ENCODE measurements at regions not wholly inside any gene's neighbourhood (a gene's known extent, or its start where the extent isn't known, plus 50 kb on each side); places are given as distances from the start of the nearest gene placed in this dataset.
A peak's percentile ranks its signal among the peaks of the same experiment; 100 is the strongest.
"Not testable (repeated sequence)": the region's sequence is repeated elsewhere in the genome, so short reads cannot be mapped to it uniquely, and the experiment has no call there.

DNA sequence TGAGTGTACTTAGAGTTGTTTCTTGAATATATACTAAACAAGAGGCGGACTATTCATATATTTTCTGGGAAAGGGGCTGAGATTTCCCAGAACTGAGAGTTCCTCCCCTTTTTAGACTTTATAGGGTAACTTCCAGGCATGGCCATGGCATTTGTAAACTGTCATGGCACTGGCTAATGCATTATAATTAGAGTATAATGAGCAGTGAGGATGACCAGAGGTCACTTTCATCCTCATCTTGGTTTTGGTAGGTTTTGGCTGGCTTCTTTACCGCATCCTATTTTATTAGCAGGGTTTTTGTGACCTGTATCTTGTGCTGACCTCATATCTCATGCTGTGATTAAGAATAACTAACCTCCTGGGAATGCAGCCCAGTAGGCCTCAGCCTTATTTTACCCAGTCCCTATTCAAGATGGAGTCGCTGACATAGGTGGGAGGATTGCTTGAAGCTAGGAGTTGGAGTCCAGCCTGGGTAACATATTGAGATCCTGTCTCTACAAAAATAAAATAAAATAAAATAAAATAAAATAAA is 91.4 kb downstream of the MOBP start:
- no peak for DNase-seq

DNA sequence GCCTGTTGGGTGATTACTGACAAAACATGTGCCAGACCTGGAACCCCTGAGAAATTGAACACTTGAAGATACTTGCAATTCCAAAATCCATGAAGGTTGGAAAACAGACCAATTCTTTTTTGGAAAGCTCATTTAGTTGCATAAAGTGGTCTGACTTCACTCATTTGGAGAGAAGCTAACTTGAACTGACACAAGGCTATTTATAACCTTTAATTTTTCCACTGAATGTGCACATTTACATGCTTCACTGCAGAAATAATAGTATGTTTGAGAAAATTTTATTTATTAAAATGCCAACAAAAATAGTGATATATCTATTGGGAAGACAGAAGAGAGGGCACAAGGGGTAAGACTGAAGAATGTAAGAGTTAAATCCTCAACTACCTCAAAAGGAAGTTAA is 92.1 kb downstream of the MOBP start:
- DNase-seq, result no peak

DNA sequence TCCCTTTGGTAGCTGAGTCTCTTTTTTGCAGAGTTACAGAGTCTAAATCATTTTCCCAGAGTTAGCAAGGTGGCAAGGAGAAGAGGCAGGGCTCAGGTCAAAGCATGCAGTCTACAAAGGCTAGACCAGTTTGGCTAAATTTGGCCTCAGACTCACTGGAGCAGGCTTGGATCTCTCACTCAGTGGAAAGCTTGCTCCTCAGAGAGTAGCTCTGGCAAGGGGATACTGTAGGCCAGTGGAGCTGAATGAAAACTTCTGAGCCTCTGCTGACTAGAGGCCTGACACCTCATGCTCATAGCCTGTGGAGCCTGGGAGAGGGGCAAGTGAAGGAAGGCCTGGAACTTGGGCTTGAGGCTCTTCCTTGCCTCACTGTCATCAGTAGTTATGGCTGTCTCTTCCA is 101.0 kb downstream of the MOBP start:
- no peak for DNase-seq

DNA sequence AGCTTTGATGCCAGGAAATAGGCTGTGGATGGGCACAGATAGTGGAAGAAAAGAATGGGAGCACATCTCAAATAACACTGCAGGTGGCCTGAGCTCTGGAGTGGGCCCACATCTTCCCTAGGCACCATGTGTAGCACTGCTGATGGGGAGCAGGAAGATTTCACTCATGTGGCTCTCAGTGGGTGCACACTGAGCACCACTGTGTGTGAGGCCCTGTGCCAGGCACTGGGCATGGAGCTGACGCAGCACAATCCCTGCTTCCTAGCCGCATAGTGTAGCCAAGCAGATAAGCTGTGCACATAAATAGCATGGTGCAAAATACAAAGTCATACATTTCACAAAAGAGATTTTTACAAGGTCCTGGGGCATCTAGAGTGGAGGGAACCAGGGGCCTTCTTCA is 101.6 kb downstream of the MOBP start:
- no peak for DNase-seq

DNA sequence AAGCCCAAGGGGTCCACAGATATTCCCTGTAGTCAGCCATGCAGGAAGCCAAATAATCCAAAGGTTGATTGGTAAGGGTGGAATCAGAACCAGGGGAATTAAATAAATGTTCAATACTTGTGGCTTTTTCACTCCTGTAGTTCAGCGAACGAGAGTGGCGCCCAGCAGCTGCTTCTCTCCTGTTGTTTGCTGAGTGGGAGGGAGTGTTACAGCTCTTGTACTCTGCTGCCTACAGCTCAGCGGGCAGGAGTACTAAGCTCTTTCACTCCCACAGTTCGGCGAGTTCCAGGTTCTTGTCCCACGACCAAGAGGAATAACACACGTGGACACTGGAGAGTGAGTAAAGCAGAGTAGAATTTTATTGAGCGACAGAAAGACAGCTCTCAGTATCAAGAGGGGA is 105.9 kb downstream of the MOBP start:
- no peak for DNase-seq

DNA sequence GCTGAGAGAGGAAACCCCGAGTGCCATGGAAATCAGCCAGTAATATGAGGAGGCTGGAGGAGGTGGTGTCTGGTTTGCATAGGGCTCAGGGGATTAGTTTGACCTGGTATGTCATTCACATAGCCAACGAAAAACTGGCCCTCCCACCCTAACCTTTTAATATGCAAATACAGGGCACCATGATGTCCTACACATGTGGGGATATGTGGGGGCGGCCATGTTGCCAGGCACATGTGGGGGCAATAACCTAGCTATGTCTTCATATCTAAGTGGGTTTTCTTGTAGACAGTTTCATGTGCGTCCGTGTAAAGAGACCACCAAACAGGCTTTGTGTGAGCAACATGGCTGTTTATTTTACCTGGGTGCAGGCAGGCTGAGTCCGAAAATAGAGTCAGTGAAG is 110.1 kb downstream of the MOBP start:
- no peak for DNase-seq

DNA sequence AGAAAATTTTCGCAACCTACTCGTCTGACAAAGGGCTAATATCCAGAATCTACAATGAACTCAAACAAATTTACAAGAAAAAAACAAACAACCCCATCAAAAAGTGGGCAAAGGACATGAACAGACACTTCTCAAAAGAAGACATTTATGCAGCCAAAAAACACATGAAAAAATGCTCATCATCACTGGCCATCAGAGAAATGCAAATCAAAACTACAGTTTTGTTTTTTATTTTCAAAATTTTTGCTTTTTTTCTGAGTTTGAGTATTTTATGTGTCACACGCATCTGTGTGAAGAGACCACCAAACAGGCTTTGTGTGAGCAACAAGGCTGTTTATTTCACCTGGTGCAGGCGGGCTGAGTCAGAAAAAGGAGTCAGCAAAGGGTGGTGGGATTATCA is 118.7 kb downstream of the MOBP start:
- not testable (repeated sequence) for DNase-seq

DNA sequence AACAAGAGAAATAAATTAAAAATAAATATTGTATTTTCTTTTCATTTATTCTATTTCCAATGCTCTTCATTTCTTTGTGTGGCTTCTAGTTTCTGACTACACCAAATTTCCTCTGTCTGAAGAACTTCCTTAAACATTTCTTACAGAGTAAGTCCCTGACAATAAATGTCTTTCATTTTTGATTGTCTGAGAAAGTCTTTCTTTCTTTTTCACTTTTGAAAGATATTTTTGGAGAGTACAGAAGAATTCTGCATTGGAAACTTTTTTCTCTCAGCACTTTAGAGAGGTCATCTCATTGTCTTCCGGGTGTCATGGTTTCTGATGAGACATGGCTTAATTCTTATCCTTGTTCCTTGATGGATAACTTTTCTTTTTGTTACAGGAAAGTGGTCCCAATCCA is 119.6 kb downstream of the MOBP start:
- no peak for DNase-seq

DNA sequence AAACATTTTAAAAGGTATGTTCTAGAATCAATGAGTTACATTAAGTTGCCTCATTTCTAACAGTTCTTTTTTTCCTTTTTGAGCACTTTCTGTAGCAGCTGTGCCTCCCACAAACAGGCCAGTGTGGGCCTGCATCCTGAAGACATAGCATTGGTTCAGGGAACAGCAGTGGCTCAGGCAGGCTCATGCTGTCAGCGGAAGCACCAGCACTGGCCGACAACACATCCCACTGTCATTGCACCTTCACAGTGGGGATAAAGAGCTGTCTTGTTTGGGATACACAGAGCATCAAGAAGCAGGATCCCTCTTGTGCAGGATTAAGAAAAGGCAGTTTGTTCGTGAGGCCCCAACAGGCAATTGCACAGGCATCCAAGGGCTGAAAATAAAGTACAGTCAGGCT is 123.3 kb downstream of the MOBP start:
- DNase-seq, result no peak

DNA sequence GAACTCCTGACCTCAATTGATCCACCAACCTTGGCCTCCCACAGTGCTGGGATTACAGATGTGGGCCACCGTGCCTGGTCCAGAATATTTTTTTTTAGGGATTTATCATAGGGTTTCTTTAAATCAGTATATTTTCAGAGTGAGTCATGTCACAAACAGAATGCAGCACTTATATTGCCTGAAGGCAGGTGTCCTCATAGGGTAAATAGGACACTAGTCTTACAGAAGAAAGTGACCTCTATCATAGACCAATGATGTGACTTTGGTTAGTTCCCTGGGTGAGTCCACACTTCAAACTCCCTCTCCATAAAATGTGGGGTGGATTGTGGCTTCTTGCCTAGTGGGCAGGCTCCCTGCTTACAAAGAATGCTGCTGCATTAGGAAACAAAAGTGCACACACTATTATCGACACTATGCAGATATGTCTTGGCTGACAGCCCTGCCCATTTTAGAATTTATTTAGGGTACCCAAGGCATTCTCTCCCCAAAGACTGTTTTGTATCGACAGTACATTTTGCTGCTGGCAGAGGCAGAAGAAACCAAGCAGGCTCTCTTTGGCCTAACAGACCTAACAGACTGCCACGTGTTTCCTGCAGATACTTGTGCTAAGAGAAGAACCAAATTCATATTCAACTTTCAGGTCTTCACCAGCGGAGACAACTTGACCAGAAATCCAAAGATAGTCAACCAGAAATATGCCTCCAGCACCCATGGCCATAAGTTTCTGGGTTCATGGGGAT is 125.0 kb downstream of the MOBP start:
- no peak for DNase-seq

DNA sequence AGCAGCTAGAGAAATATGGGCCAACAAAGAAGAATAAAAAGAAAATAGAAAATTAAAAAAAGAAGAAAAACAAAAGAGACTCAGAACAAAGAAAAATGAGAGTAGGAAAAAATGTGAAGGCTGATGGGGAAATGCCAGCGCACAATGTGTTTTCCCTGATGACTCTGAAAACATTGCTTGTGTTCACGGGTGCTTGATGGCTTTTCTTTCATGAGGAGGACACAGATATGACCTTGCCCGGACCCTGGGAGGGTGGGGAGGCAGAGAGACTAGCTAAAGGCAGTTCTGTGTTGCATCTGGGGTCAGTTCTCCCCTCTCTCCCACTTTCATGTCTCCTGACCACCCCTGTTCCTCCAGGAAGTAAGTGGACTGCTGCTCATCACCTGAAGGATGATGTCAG is 125.9 kb downstream of the MOBP start:
- DNase-seq, result no peak

DNA sequence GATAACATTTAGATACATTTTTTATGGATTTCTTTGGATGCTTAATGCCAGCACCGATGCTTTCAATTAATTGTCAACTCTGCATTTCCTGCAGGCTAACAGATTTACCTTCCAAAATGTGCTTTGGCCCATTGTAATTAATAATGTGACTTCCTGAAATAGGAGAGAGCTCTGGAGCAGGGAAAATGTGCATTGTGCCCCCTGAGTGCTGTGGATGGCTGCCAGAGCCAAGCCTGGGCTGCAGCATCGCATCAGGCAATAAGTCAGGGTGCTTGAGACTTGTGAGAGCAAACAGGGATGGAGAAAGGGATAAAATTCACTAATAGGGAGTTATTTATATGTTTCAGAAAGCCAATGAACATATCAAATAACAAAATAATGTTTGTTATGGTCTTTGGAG is 133.8 kb downstream of the MOBP start:
- DNase-seq, result peak; percentile 45

DNA sequence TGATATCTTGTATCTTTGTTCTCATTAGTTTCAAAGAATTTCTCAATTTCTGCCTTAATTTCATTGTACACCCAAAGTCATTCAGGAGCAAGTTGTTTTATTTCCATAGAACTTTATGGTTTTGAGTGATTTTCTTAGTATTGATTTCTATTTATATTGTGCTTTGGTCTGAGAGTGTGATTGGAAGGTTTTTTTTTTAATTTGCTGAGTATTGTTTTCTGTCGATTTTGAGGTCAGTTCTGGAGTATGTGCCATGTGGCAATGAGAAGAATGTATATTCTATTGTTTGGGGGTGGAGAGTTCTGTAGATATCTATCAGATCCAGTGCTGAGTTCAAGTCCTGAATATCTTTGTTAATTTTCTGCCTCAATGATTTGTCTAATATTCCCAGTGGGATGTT is 138.4 kb downstream of the MOBP start:
- DNase-seq, result no peak

DNA sequence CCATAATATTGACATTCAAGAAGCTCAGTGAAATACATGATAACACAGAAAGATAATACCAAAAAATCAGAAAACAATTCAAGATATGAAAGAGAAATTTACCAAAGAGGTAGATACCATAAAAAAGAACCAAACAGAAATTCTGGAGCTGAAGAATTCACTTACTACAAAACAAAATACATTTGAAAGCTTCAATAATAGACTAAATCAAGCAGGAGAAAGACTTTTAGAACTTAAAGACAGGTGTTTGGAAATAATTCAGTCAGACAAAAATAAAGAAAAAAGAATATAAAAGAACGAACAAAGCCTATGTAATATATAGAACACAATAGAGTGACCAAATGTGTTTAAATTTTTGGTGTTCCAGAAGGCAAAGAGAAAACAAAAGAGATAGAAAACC is 158.7 kb downstream of the MOBP start:
- DNase-seq, result no peak

DNA sequence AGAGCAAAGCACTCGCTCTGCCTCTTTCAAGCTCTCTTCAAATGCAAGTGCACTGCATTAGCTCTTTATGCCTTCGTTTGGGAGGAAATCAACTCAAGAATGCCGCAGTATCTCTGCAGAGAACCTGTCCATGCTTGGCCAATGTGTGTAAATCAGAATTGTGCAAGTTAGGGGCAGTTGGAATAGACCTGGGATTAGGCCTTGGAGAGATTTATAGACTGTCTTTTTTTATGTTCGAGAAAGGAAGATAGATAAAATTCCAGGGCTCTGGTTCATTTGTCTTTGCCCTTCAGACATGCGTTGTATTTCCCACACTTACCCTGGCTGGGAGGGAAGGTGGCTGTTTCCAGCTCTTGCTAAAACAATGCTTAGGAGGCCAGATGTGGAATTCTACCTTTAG is 163.7 kb downstream of the MOBP start:
- no peak for DNase-seq

DNA sequence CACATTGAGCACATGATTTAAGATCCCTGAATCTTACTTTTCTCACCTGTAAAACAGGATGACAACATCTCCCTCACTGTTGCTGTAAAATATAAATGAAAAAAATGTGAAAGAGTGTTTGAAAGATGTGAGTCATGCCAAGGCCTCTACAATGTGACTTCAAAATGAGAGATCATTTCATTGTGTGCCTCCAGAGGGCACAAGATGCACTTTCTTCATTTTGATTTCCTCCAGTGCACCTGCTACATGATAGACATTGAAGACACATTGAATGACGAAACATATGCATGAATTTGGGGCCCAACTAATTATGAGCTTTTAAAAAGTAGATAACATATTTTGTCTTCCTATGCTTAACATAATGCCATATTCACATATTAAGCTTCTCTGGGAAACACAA is 170.3 kb downstream of the MOBP start:
- DNase-seq, result no peak

DNA sequence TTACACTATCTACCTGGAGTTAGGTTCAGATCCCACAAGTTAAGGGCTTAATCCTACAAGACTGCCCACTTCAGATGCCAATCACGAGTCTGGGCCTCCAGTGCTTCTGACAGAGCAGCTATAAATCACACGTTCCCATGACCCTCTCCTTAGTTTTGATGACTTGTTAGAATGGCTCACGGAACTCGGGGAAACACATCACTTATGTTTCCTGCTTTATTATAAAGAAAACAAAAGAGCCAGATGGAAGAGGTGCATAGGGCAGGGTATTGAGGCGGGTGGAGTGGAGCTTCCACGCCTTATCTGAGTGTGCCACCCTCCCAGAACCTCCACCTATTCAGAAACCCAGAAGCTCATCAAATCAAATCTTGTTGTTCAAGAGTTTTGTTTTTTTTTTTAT is 170.8 kb downstream of the MOBP start:
- DNase-seq, result no peak

DNA sequence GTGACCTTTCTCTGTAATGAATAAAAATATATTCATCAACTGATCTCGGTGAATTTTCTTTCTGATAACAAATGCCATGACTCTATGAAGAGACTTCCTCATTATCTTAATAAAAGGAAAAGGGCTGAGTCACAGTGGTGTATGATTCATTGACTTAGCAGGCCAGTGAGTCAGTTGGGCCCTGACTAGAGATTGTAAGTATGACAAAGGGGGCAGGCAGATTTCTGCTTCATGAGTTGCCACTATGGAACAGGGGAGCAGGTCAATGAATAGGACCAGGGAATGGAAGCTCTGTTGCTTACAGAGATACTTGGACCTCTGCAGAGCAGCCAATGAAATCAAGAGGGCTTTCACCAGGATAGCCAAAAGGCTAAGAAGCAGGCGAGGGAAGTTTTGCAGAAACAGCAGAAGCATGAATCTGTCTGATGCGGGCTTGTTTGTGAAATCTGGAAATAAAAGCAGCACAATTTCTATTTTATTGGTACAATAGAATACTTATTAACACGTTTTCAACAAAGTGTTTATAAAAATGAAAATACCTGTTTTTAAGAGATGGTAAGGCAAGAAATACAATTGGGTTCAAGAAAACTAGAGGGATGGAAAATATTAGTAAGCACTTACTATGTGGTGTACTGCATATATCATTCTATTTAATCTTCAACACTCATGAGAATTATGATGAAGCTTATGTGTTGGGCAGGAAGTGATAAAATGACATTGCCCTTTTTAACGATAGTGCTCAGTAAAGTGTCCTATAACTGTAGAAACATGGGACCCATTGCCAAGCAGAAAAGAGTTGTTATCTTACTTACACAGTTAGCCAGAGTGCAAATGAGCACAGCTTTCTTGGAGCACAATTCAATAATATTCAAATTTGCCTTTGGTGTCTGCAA is 169.8 kb upstream of the MYRIP start:
- DNase-seq, result no peak

DNA sequence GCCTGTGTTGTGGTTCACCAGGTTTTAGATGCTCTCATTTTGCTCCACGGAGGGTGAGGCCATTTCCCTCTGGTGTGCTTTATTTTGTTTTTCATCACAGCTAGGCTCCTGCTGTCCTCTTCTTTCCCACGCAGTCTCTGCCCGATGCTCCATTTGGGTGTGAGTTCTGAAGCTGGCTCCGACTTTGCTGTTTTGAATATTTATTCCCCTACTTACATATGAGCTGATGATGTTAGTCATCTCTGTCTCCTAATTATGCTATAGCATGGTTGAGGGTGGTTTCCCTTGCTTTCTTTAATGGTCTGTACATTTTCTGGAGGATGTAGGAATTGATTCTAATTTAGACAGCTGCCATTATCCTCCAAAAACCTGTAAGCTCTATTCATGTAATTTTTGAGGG is 168.1 kb upstream of the MYRIP start:
- DNase-seq, result no peak

DNA sequence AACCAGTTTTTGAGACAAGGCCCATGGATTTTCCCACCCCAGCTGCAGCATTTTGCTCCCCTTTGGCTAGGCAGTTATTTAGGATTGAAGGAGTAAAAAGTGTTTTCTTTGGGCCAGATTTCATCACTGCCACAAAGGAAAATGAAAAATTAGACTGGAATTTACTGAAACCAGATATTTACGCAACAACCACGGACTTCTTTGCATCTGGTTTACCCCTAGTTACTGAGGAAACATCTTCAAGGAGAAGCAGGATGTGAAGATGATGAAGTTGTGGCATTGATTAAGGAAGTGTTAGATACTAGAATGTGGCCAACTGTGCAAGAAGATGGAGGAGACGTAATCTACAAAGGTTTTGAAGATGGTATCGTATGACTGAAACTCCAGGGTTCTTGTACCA is 165.2 kb upstream of the MYRIP start:
- no peak for DNase-seq

DNA sequence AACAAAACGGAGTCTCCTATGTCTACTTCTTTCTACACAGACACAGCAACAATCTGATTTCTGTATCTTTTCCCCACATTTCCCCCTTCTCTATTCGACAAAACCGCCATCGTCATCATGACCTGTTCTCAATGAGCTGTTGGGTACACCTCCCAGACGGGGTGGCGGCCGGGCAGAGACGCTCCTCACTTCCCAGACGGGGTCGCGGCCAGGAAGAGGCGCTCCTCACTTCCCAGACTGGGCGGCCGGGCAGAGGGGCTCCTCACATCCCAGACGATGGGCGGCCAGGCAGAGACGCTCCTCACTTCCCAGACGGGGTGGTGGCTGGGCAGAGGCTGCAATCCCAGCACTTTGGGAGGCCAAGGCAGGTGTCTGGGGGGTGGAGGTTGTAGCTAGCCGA is 158.2 kb upstream of the MYRIP start:
- not testable (repeated sequence) for DNase-seq

DNA sequence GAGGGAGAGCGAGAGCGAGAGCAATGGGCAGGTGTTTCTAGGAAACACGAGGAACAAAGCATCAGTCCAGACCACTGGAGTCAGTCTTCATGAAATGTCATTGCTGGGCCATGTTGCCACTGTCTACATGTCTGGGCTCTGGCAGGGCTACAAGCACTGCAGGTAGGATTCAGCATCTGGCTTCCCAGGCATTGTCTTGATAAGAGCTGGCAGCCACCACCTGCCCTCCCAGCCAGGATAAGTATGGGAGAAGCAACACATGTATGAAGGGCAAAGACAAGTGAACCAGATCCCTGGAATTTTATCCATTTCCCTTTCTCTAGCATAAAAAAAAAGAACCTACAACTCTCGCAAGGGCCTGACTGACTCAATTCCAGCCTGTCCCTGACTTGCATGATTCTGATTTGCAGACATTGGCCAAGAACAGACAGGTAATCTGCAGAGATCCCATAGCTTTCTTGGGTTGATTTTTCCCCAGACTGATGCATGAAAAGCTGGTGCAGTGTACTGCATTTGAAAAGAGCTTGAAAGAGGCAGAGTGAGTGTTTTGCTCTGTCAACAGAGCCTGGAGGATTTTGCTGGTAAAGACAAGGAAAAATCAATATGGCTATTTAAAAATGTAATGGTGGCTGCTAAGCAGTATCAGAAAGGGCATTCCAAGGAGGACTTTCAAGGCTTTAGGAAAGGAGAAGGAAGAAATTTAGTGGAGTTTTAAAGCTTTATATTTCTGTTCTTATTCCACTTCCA is 157.2 kb upstream of the MYRIP start:
- no peak for DNase-seq

DNA sequence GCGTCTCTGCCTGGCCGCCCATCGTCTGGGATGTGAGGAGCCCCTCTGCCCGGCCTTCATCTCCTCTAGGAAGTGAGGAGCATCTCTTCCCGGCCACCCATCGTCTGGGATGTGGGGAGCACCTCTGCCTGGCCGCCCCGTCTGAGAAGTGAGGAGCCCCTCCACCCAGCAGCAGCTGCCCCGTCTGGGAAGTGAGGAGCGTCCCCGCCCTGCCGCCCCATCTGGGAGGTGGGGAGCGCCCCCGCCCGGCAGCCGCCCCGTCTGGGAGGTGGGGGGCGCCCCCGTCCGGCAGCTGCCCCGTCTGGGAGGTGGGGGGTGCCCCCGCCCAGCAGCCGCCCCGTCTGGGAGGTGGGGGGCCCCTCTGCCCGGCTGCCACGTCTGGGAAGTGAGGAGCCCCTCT is 153.7 kb upstream of the MYRIP start:
- not testable (repeated sequence) for DNase-seq

DNA sequence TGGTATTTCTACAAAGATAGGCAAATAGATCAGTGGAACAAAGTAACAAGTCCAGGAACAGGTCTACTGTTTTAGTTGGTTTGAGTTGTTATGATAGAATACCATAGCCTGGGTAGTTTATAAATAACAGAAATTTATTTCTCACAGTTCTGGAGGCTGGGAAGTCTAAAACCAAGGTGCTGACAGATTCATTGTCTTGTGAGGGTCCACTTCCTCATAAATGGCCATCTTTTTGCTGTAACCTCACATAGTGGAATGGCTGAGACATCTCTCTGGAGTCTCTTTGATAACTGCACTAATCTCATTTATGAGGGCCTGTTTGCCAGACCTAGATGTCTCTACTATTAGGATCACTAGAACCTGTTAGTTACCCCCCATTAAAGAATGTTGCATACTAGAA is 152.3 kb upstream of the MYRIP start:
- DNase-seq, result no peak
